Endothelial cell of umbilical vein (primary cell): ENCODE measurements at regions not wholly inside any gene's neighbourhood (a gene's known extent, or its start where the extent isn't known, plus 50 kb on each side); places are given as distances from the start of the nearest gene placed in this dataset.

ENCODE experiments used
- BruUV-seq: library from RNA; stranded (reverse); fragments of 400-500 nt; replicated peaks from 2 replicates; lab custom pipeline; 2021; lab: Mats Ljungman, UMichigan
- CTCF ChIA-PET: fragments of 300-600, 350-600 bp; sonication (Branson Sonifier 250); formaldehyde crosslinking; loops from one replicate; lab custom pipeline; 2021; ENCODE audit warnings: antibody characterized with exemption, inconsistent platforms; lab: Charles Lee
- POLR2A ChIA-PET: fragments of 300-600, 350-600 bp; sonication (Branson Sonifier 250); formaldehyde crosslinking; loops from one replicate; lab custom pipeline; 2021; ENCODE audit warnings: antibody characterized with exemption, inconsistent platforms; lab: Charles Lee
- DNase-seq: peaks from one replicate; pipeline ENCODE4 v3.0.0-alpha.2; 2011; ENCODE audit warnings: low read depth, low spot score
- FAIRE-seq: peaks from 2 replicates; lab custom pipeline; 2011; peaks lifted over from hg19 to GRCh38; lab: Jason Lieb, UNC
- H2AFZ ChIP-seq: 2 replicates; pipeline ENCODE4 v1.6.0; 2012; ENCODE audit warnings: low read depth, low read length, control low read depth, inconsistent platforms
- H3K27ac ChIP-seq: 2 replicates; pipeline ENCODE4 v1.5.1; 2011; ENCODE audit warnings: low read depth, mild to moderate bottlenecking, control low read depth, low read length, moderate library complexity; ENCODE audit not compliant: insufficient read depth
- H3K27me3 ChIP-seq, 2 experiments: 2 replicates each; pipeline versions ENCODE4 v1.6.0 to v1.6.1; 2011; ENCODE audit warnings: low read length in 2 of 2, mixed read lengths in 1 of 2; ENCODE audit not compliant: control insufficient read depth in 2 of 2, insufficient read depth in 2 of 2
- H3K36me3 ChIP-seq, 2 experiments: 2 replicates in 1 of 2; 3 replicates in 1 of 2; pipeline ENCODE4 v1.5.1; 2011; ENCODE audit warnings: low read length in 2 of 2, mild to moderate bottlenecking in 1 of 2, moderate library complexity in 1 of 2; ENCODE audit not compliant: control insufficient read depth in 2 of 2, insufficient read depth in 2 of 2; ENCODE audit errors: extremely low read depth in 1 of 2
- H3K4me1 ChIP-seq: 3 replicates; pipeline ENCODE4 v1.5.1; 2011; ENCODE audit warnings: mild to moderate bottlenecking, low read length; ENCODE audit not compliant: control insufficient read depth, insufficient read depth; ENCODE audit errors: extremely low read depth
- H3K4me2 ChIP-seq: 2 replicates; pipeline ENCODE4 v1.6.1; 2011; ENCODE audit warnings: low read length, control low read depth, mixed read lengths; ENCODE audit not compliant: insufficient read depth
- H3K4me3 ChIP-seq, 3 experiments: fragments of 200-600 bp in 1 of 3; sonication (generic), shearing (Covaris generic) in 1 of 3; replicated peaks in 1 of 3; 2 replicates each; pipeline ENCODE4 v1.5.1; 2011 to 2016; ENCODE audit warnings: control low read depth in 3 of 3, low read length in 3 of 3, mild to moderate bottlenecking in 2 of 3, inconsistent platforms in 1 of 3, low read depth in 1 of 3, moderate library complexity in 1 of 3; ENCODE audit not compliant: insufficient read depth in 1 of 3
- H3K79me2 ChIP-seq: 2 replicates; pipeline ENCODE4 v1.6.0; 2012; ENCODE audit warnings: low read length, inconsistent platforms; ENCODE audit not compliant: control insufficient read depth, insufficient read depth
- H3K9ac ChIP-seq: replicated peaks from 2 replicates; pipeline ENCODE3; 2011; ENCODE audit warnings: low read length, control low read depth; ENCODE audit not compliant: insufficient read depth; ENCODE audit errors: extremely low read depth
- H3K9me1 ChIP-seq: replicated peaks from 3 replicates; pipeline ENCODE4 v1.6.0; 2011; ENCODE audit warnings: mild to moderate bottlenecking, low read length; ENCODE audit not compliant: control insufficient read depth, insufficient read depth; ENCODE audit errors: extremely low read depth
- H3K9me3 ChIP-seq: replicated peaks from 2 replicates; pipeline ENCODE4 v1.5.1; 2012; ENCODE audit warnings: low read length, inconsistent platforms; ENCODE audit not compliant: control insufficient read depth, insufficient read depth
- H4K20me1 ChIP-seq: replicated peaks from 2 replicates; pipeline ENCODE3; 2011; ENCODE audit warnings: mild to moderate bottlenecking, low read length; ENCODE audit not compliant: control insufficient read depth, insufficient read depth; ENCODE audit errors: extremely low read depth
- EZH2 ChIP-seq: IDR thresholded peaks from 2 replicates; pipeline ENCODE4 v1.6.1; 2012; ENCODE audit warnings: borderline replicate concordance, low read depth, mild to moderate bottlenecking, moderate library complexity, low read length, inconsistent platforms; ENCODE audit not compliant: severe bottlenecking
- FOS ChIP-seq: IDR thresholded peaks from 2 replicates; pipeline ENCODE4 v1.6.1; 2011; ENCODE audit warnings: mild to moderate bottlenecking, low read length, moderate library complexity, borderline replicate concordance; ENCODE audit not compliant: insufficient read depth
- GATA2 ChIP-seq: IDR thresholded peaks from 2 replicates; pipeline ENCODE4 v1.7.0; 2011; ENCODE audit warnings: low read depth, mild to moderate bottlenecking, moderate library complexity, mixed read lengths, low read length; ENCODE audit not compliant: insufficient read length, insufficient read depth
- JUN ChIP-seq: IDR thresholded peaks from 2 replicates; pipeline ENCODE4 v1.6.1; 2011; ENCODE audit warnings: borderline replicate concordance, low read depth; ENCODE audit not compliant: insufficient read length, insufficient read depth
- MYC ChIP-seq: IDR thresholded peaks from one replicate; pipeline ENCODE4 v1.6.1; 2011; ENCODE audit warnings: mild to moderate bottlenecking, low read depth, low read length
- POLR2A ChIP-seq: IDR thresholded peaks from 2 replicates; pipeline ENCODE4 v1.6.1; 2012; ENCODE audit warnings: low read depth, mild to moderate bottlenecking, control low read depth, low read length
- POLR2AphosphoS5 ChIP-seq: IDR thresholded peaks from 2 replicates; pipeline ENCODE4 v1.6.1; 2012; ENCODE audit warnings: low read depth, mild to moderate bottlenecking, control low read depth, low read length, moderate library complexity; ENCODE audit not compliant: insufficient read depth
- dilution Hi-C: fragments of 300-500 bp; cut with MboI; formaldehyde crosslinking; loops from one replicate; pipeline ENCODE4 v1.15.0; 2019; ENCODE audit warnings: low sequenced_read_pairs; ENCODE audit not compliant: extremely low pct_ligation_motif_present
- intact Hi-C: fragments of 100-400 bp; cut with micrococcal nuclease; formaldehyde crosslinking; loops from one replicate; pipeline ENCODE4 v1.10.0; 2022
- TF ChIP-seq, protein P1 (sequence below): IDR thresholded peaks from 2 replicates; pipeline ENCODE4 v1.6.1; 2011; ENCODE audit not compliant: insufficient read depth, insufficient read length
- TF ChIP-seq, protein P2 (sequence below), 2 donors: IDR thresholded peaks; 1 replicate in 1 of 2; 2 replicates in 1 of 2; pipeline ENCODE4 v1.5.1; 2011; ENCODE audit warnings: low read length in 2 of 2, mild to moderate bottlenecking in 2 of 2, moderate library complexity in 2 of 2, control low read depth in 1 of 2, inconsistent platforms in 1 of 2, low read depth in 1 of 2; ENCODE audit not compliant: insufficient read depth in 1 of 2; ENCODE audit errors: extremely low read depth in 1 of 2

DNA sequence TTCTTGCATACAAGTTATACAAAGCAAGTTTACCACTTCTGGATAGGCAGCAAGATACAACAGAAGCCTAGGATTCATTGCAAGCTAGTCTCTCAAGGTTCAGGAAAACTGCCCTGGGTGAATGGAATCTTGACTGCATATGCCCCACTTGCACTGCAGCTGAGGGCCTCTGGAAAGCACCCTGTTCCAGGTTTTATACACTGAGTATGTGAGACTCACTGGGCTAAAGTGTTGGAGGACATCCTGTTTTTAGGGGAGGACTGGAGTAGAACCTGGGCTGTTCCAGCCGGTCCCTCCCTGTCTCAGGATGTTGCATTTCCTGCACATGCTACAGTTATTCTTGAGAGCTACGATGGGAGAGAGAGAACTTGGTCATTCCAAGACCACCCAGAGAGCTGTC, 168.5 kb upstream of the NUDT6 start:
- TF ChIP-seq POLR2AphosphoS5 (no peak), JUN (no peak)
- intact Hi-C loops (no loop called here), dilution Hi-C loops (no loop called here)
- no TSS peak for BruUV-seq
- Histone ChIP-seq H3K27me3 (no peaks in the 10 kb centered on the region), H2AFZ (no peak overlapping the region), H3K79me2 (no peaks in the 10 kb centered on the region), H3K9me1 (no peaks in the 10 kb centered on the region), H3K9me3 (no peaks in the 10 kb centered on the region), H3K27ac (no peak overlapping the region), H3K9ac (no peak overlapping the region), H3K4me2 (no peak overlapping the region), H3K4me3 (no peak overlapping the region), H4K20me1 (no peaks in the 10 kb centered on the region), H3K36me3 (peaks cover 0 to 3% of the 10 kb centered on the region in 2 experiments), H3K4me1 (no peaks in the 10 kb centered on the region)
- ChIA-PET POLR2A (no interaction called here), CTCF (no interaction called here)
- DNase-seq (no peak), FAIRE-seq (no peak)

DNA sequence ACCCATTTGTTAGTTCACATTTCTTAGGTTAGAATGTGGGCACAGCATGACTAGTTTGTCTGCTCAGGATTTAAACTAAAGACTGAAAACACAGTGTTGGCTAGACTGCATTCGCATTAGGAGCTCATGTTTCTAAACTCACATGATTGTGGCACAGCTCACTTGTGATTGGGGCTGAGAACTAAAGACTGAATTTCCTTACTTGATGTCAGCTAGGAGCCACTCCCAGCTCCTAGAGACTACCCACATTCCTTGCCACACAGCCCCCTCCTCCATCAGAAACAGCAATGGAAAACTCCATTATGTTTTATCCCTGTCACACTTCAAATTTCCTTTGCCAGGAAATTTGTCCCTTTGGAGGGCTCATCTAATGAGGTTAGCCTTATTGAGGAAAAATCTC, 170.2 kb upstream of the NUDT6 start:
- dilution Hi-C loops (no loop called here), intact Hi-C loops (no loop called here)
- TF ChIP-seq, protein P1, sequence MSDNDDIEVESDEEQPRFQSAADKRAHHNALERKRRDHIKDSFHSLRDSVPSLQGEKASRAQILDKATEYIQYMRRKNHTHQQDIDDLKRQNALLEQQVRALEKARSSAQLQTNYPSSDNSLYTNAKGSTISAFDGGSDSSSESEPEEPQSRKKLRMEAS, result no peak
- TF ChIP-seq POLR2A (no peak), EZH2 (no peak), JUN (no peak), GATA2 (no peak), MYC (no peak), POLR2AphosphoS5 (no peak), FOS (no peak)
- TF ChIP-seq, protein P2, sequence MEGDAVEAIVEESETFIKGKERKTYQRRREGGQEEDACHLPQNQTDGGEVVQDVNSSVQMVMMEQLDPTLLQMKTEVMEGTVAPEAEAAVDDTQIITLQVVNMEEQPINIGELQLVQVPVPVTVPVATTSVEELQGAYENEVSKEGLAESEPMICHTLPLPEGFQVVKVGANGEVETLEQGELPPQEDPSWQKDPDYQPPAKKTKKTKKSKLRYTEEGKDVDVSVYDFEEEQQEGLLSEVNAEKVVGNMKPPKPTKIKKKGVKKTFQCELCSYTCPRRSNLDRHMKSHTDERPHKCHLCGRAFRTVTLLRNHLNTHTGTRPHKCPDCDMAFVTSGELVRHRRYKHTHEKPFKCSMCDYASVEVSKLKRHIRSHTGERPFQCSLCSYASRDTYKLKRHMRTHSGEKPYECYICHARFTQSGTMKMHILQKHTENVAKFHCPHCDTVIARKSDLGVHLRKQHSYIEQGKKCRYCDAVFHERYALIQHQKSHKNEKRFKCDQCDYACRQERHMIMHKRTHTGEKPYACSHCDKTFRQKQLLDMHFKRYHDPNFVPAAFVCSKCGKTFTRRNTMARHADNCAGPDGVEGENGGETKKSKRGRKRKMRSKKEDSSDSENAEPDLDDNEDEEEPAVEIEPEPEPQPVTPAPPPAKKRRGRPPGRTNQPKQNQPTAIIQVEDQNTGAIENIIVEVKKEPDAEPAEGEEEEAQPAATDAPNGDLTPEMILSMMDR (IDR thresholded peaks at IDR 0.05; ENCODE audit: extremely low read depth in 1 of 2, insufficient read depth in 1 of 2, low read depth in 1 of 2, low read length in 2 of 2), result no peak
- H3K27me3 ChIP-seq, result no peaks in the 10 kb centered on the region
- peaks cover 0 to 3% of the 10 kb centered on the region in 2 experiments for H3K36me3 ChIP-seq
- DNase-seq (no peak), FAIRE-seq (no peak)
- no peaks in the 10 kb centered on the region for H3K9me1 ChIP-seq
- H3K79me2 ChIP-seq, result no peaks in the 10 kb centered on the region
- CTCF ChIA-PET, result interaction anchor here (0.9 to 1.8 kb wide), 2 partner anchors 8 to 10 kb away, joined by 4 to 5 read pairs; no protein-coding TSS in a partner anchor
- H3K4me1 ChIP-seq, result no peaks in the 10 kb centered on the region
- H2AFZ ChIP-seq, result no peak overlapping the region
- H3K9me3 ChIP-seq, result no peaks in the 10 kb centered on the region
- no peak overlapping the region for H3K27ac ChIP-seq
- POLR2A ChIA-PET, result no interaction called here
- no peak overlapping the region for H3K9ac ChIP-seq
- no peak overlapping the region for H3K4me2 ChIP-seq
- no peak overlapping the region for H3K4me3 ChIP-seq
- H4K20me1 ChIP-seq, result no peaks in the 10 kb centered on the region
- no TSS peak for BruUV-seq
